CD4-positive, alpha-beta T cell treated with Interleukin-1 beta for 1 hour (primary cell): ENCODE measurements at regions not wholly inside any gene's neighbourhood (a gene's known extent, or its start where the extent isn't known, plus 50 kb on each side); places are given as distances from the start of the nearest gene placed in this dataset.
"Not testable (repeated sequence)": the region's sequence is repeated elsewhere in the genome, so short reads cannot be mapped to it uniquely, and the experiment has no call there.

Experiments used
- DNase-seq, 2 donors: peaks; one replicate each; pipeline ENCODE4 v3.0.0-alpha.2; 2020 to 2022

DNA sequence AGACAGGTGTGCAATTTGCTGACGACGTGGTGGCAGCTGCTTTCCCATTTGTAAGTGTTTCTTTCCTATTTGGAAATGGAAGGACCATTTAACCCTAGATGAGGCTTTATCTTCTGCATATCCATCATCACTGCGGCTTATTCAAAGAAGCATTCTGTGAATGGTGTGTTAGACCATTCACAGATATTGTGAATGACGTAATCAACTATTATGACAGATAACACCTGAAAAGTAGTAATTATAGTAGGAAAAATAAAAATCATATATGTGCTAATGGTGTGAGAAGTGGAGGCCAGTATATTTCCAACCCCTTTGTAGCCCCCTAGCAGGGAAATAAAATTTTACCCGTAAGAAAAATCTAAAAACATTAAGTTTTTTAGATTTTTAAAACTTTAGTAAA lies 424.5 kb upstream of the CRIM1 start:
- DNase-seq, result no peak

DNA sequence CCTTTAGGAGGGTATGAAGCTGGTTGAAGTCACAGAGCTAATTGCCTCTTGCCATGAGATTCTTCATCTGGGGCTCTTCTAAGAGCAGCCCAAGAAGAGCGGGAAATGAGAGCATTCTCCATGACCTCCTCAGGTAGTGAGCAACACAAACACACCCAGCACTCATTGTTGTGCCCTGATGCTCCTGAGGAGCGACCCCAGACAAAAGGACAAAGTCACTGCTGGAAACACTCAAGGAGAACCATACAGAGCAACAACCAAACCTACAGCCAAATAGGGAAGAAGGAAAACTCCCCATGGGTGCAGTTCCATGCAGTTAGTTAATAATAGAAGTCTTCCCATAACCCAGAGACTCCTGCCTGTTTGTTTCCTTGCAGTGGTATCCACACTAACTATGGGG lies 426.0 kb upstream of the CRIM1 start:
- no peak for DNase-seq

DNA sequence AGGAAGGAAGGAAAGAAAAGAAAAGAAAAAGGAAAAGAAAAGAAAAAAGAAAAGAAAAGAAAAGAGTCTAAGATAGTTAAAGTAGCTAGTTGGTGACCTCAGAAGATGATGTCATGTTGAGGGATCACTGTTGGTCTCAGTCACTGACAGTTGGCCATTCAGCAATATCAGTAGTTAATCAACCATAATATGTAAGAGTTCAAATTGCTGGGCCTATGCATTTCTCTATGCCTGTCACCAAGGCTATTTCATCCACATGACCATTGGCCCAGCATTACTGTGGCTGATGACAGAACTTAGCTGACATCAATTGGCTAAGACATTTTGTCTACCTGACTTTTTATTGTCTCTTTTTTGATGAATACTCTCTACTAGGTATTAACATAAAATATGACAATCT lies 435.5 kb upstream of the CRIM1 start:
- DNase-seq, result no peak

DNA sequence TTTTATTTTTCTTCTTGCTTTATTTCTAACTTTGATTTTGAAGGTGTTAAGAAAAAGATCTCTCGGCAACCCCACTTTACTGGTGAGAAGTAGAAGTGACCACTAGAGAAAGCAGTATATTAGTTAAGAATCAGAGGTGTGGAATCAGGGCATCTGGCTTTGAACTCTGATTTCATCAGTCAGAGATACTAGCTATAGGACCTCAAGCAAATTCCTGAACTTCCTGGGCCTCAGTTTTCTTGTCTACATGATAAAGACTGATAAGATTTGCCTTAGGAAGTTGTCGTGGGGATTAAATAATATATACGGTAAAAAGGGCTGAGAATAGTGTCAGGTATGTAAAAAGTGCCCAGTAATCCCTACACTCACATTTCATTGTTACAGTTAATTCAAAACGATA lies 440.3 kb upstream of the CRIM1 start:
- no peak for DNase-seq

DNA sequence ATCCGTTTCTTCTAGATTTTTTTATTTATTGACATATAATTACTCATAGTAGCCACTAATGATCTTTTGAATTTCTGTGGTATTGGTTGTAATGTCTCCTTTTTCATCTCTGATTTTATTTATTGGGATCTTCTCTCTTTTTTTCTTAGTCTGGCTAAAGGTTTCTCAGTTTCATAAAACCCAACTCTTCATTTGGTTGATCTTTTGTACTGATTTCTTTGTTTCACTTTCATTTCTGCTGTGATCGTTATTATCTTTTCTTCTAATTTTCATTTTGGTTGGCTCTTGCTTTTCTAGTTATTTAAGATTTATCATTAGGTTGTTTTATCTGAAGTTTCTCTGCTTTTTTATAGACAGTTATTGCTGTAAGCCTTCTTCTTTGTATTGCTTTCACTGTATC lies 463.6 kb upstream of the CRIM1 start:
- DNase-seq, result no peak

DNA sequence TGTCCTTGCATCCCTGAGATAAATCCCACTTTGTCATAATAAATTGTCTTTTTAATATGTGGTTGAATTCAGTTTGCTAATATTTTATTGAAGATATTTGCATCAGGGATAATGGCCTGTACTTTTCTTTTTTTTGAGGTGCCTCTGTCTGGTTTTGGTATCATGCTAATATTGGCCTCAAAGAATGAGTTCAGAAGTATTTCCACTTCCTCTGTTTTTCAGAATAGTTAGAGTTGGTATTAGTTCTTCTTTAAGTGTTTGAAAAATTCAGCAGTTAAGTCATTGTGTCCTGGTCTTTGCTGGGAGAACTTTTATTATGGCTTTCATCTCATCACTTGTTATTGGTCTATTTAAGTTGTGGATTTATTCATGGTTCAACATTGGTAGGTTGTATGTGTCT lies 464.1 kb upstream of the CRIM1 start:
- no peak for DNase-seq

DNA sequence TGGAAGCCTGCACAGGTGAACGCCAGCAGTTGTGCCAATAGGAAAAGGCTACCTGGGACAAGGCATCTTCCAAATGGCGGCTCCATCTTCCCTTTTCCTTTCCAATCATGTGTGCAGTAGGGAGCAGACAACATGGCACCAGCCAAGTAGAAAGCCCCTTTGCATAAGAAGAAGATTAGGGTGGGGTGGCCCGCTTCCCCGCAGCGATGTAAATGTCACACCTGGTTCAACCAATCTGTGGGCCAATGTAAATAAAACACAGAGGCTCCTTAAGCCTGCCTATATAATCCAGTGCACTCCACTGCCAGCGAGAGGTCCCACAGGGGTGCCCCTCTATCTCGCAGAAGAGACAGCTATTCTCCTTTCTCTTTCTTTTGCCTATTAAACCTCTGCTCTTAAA lies 468.4 kb upstream of the CRIM1 start:
- DNase-seq, result no peak

DNA sequence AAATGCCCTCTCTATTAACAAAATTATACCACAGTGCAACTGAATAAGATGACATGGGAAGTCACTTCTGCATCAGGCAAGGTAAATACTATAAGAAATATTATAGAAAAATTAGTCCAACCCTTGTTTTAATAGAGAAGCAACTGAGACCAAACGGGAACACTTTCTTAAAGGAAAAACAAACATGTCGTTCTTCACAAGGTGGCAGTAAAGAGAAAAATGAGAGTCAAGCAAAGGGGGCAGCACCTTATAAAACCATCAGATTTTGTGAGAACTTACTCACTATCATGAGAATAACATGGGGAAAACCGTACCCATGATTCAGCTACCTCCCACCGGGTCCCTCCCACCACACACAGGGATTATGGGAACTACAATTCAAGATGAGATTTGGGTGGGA lies 481.7 kb upstream of the CRIM1 start:
- DNase-seq, result no peak

DNA sequence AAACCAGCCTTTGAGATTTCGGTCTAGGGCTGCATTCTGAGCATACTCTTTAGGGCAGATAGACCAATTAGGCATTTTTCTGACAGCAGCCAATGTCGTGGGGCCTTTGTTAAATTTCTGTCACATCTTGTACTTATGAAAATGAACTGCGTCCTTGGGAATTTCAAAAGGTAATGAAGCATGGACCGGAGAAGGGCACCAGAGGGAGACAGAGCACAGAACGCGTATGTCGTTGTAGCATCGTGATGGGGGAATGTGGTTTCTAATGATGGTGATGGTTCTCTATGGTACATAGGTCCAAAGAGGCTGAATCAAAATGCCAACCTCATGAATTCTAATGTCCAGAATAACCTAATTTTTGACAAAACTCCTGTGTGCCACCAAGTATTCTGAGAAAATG lies 483.9 kb upstream of the CRIM1 start:
- DNase-seq, result no peak

DNA sequence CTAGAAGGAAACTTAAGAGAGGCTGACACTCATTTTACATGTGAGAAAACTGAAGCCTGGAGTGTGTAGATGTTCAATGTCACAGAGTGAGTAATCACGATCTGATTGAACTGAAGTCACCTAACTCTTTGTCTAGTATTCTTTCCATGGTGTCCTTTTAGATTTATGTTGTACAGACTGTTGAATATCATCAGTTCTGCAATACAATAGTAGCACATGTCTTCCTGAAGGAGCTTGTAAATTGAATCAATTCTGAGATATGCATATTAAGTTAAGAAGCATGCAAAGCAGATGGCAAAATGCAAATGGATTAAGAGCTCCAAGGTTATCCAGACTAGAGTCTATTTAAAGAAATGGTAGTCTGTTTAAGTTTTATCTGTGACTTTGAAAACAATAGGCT lies 484.9 kb upstream of the CRIM1 start:
- no peak for DNase-seq

DNA sequence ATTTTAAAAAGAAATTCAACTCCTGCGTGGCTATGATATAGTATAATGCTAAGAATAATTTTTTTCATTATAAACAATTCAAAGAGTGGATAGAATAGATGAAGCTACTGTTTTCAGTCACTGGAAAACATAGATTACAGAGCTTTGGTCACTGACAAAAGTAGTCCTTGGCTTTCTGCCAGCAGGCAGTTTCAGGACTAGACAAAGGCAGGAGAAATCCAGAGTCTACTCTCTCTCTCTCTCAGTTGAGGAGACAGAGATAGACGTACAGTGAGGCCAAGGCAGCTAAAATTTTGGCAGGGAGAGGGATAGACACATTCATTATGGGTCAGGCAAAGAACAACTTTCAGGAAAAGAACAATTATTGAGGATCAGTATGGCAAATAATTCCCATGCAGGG lies 491.4 kb upstream of the CRIM1 start:
- DNase-seq, result no peak

DNA sequence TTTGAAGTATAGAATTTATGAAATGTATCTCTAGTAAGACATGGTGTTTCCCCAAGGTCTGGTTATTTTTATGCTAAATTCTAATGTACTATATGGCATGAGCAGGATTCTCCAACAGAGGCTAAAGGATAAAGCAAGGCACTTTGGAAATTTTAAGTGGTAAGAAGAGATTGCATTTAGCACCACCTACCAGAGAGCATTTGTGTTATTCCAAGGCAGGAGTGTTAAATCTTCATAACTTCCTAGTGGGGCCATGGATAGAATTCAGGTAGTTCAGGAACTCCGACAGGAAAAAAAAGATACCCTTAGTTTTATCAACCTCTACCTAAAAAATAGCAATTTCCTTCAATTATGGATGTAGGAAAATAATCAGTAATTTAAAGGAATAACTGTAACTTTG lies 497.4 kb upstream of the CRIM1 start:
- DNase-seq, result no peak

DNA sequence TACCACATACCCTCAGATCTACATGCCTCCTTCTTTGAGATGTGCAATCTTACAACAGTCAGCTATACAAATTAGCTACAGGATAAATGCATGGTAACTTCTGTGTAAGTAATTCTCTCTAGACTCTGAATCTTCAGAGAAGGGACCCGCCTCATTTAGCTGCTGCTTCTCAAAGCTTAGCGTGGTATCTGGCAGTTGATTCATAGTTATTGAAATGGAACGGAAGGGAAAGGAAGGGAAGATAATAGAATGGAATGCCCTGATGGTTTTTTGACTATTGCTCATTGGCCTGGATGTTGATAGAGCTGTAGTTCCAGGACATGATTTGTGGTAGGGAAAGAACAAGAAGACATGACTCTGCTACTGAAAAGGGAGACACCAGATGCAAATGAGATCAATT lies 498.1 kb upstream of the CRIM1 start:
- no peak for DNase-seq

DNA sequence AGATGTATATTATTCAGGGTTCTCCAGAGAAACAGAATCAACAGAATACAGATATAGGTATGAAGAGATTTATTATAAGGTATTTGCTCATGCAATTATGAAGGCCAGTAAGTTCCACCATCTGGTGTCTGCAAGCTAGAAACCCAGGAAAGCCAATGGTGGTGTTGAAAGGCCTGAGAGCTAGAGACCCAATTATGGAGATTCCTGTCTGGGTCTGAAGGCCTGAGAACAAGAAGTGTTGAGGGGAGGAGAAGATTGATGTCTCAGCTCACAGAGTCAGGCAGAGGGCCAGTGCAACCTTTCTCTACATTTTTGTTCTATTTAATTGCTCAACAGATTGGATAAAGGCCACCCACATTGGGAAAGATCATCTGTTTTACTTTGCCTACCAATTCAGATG lies 524.2 kb upstream of the CRIM1 start:
- no peak for DNase-seq

DNA sequence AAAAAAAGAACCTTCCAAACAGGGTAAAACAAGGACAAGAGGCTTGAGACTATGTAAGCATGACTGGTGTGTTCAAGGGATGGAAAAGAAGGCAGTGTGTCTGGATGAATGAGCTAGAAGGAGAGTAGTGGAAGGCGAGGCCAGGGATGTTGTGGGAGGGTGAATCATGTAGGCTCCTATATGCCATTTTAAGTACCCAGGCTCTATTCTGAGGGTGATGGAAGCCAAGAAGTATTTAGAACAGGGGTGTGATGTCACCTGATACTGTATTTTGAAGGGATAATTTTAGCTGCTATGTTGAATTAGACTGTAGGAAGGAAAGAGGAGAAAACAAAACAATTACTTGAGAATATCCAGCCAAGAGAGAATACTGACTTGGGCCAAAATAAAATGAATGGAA lies 524.7 kb upstream of the CRIM1 start:
- no peak for DNase-seq

DNA sequence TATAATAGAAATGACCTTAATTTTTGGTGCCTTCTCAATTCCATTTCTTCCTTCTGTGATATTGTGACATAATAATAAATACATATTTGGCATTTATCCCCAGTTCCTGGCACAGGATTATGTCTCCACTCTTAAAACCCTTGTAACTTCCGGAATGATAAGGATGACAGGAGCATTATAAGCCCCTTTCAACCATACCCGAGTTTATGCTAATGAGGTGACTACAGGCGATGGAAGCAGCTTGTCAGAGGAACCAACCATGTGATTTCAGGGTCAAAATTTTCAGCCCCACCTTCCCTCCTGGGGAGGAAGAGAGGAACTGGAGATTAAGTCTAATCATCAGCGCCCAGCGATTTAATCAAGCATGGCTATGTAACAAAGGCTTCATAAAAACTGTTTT lies 528.5 kb upstream of the CRIM1 start:
- no peak for DNase-seq

DNA sequence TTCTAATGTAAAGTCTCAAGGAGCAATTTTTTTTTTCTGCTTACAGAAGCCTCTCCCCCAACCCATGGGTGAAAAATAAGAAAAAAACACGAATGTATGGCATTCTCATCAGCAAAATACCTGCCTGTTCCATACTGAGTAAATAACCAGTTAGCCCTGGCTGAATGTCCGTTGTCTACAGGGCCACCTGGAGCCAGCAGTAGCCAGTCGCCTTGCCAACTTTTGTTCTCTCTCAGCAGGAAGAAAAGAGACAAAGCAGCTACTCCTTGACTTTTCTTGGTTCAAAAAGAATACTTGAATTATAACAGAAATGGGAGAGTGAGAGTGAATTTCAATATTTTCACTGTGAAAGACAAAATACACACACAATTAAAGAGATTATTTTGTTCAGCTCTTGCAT lies 532.9 kb upstream of the CRIM1 start:
- DNase-seq, result no peak

DNA sequence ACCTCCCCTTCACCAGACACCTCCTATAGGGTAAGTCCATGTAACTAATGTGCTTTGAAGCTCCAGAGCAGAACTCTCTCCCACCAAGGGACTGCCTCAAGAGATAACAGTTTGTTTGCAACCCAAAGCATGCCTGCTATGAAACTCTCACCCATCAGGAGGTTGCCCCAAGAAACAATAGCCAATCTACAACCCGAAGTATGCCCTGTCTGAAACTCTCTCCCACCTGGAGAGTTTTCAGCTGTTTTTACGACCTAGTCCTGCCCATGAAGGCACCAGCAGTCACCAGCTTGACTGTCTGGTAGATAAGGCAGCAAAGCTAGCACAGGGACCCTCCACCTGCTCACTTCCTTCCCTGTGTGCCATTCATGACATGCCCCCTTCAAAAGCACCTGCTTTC lies 533.9 kb upstream of the CRIM1 start:
- DNase-seq, result no peak

DNA sequence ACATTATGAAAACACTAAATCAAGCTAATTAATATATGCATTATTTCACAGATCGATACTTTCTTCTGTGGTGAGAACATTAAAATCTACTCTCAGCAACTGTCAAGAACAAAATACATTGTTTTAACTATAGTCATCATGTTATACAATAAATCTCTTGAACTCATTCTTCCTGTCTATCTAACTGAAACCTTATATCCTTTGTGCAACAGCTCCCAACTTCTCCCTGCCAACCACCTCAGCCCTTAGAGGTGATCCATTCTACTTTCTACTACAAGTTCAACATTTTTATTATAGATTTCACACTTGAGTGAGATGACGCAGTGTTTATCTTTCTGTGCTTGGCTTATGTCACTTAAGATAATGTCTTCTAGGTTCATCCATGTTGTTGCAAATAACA lies 535.2 kb upstream of the CRIM1 start:
- DNase-seq, result no peak

DNA sequence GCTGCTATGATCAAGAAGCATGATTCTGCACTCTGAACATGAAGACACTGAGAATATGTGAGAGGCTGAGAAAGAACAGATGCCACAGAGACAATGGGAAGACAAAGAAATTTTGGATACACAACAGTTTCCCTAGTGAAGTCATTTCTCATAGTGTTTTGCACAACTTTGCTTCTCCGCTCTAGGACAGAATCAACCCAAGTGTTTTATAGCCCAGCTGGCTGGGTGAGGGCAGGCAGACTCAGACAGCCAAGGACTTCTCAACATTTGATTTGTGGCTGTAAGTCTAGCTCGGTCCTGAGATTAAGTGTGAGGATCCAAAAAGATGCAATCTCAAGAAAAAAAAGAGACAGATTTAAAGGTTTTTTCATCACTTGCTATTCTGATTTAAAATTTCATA lies 536.5 kb upstream of the CRIM1 start:
- DNase-seq, result no peak

DNA sequence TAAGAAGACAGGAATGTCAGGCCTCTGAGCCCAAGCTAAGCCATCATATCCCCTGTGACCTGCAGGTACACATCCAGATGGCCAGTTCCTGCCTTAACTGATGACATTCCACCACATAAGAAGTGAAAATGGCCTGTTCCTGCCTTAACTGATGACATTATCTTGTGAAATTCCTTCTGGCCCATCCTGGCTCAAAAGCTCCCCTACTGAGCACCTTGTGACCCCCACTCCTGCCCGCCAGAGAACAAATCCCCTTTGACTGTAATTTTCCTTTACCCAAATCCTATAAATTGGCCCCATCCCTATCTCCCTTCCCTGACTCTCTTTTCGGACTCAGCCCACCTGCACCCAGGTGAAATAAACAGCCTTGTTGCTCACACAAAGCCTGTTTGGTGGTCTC lies 537.2 kb upstream of the CRIM1 start:
- not testable (repeated sequence) for DNase-seq

DNA sequence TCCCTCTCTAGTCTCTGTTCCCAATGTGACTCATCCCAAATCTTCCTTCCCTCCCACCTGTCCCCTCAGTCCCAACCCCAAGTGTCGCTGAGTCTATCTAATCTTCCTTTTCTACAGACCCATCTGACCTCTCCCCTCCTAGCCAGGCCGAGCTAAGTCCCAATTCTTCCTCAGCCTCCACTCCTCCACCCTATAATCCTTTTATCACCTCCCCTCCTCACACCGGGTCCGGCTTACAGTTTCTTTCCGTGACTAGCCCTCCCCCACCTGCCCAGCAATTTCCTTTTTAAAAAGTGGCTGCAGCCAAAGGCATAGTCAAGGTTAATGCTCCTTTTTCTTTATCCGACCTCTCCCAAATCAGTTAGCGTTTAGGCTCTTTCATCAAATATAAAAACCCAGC lies 541.0 kb upstream of the CRIM1 start:
- not testable (repeated sequence) for DNase-seq

DNA sequence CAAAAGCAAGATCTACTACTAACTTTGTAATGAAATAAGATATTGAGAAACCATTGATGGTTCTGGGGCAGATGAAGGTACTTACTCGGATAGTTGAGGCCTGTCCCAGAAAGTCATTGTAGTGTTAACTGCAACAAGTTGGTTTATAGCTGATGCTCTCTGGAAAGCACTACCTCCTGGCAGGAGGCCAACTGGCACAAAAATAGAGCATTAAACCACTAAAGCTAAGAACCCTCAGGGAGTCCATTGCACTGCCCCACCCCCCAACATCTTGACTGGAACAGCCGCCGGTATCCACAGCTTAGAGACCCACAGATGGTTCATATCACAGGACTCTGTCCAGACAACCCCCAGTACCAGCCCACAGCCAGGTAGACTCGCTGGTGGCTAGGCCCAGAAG lies 552.5 kb upstream of the CRIM1 start:
- DNase-seq, result no peak

DNA sequence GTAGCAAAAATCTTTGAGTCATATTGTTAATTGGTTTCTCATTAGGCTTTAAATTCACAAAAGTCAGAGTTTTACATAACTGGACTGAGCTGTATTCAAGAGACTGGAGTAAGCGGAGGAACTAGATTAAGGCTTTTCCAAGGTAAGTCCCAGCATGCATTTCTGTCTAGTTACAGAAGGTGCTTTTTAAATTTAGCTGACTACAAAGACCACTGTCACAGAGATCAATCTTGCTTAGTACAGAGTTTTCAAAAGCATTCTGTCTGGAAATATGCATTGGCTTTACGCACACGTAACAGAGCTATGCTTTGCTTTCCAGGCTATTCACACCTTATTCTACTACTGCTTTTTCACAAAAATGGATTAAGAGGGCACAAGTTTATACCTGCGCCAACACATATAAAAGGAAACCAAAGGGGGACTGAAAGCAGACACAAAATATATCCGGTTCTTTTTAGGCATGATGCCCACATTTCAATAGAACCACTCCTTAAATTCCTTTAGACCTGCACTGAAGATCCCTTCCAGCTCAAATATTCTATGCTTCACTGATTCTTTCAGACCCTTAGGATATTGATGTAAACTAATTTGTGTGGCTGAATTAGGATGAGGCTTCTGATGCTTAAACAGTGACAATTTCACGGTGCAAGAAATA lies 560.7 kb upstream of the CRIM1 start:
- no peak for DNase-seq

DNA sequence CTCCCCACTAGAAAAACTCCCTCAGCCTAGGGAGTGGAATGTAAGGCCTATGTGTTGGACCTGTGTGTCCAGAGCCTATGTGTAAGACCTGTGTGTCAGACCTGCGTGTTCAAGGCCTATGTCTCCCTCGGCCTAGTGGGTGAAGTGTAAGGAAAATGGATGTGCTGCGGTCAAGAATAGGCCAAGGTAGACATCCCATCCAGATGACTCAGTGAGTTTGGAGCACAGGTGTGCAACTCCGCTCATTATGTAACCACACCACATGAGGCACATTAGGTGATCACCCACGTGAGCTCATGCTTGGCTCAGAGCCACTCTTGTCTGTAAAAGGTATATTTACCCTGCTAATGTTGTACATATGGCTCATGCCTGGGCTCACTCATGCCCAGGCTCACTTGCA lies 565.3 kb upstream of the CRIM1 start:
- DNase-seq, result no peak

DNA sequence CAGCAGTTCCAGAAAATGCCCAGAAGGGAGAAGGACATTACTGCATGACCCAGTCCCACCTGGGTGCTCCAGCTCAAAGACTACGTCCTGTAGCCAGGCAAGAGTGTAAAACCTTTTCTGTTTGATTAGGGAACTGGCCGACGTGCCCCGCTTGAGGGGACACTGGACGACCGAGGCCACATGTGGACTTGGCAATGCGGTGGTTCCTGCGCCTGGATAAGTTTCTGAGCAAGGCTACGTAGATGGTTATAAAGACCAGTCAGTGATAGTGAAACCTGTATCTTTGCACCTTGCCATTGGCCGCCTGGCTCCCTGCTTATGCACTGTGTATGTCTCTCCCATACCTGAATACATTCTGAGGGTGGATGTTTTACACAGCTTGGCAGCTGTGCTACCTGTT lies 567.0 kb upstream of the CRIM1 start:
- no peak for DNase-seq
